A549 (cell line): ENCODE measurements at regions not wholly inside any gene's neighbourhood (a gene's known extent, or its start where the extent isn't known, plus 50 kb on each side); places are given as distances from the start of the nearest gene placed in this dataset.

Experiments
- ATAC-seq, 2 experiments: fragments of 200-7000 bp in 1 of 2; fragments of >200 bp in 1 of 2; cut with Nextera tagmentation in 1 of 2; cut with Tn5 transposase in 1 of 2; 3 replicates each; pipeline versions ENCODE4 v1.8.0 to v1.9.1; 2018 to 2020; ENCODE audit warnings: mild to moderate bottlenecking in 1 of 2, moderate library complexity in 1 of 2
- CTCF ChIA-PET: fragments of 300-600 bp; sonication (Branson Sonifier 250); formaldehyde crosslinking; extraction: SDS; loops from one replicate; lab custom pipeline; 2021; ENCODE audit warnings: antibody characterized with exemption, inconsistent platforms; lab: Yijun Ruan, JAX
- POLR2A ChIA-PET: fragments of 350-600 bp; formaldehyde crosslinking; extraction: SDS; loops from one replicate; lab custom pipeline; 2021; ENCODE audit warnings: antibody characterized with exemption, inconsistent platforms; lab: Yijun Ruan, JAX
- DNase-seq, 2 experiments: peaks; one replicate each; pipeline versions ENCODE4 v3.0.0 to v3.0.0-alpha.2; 2011 to 2016; ENCODE audit warnings: low read depth in 1 of 2, low spot score in 1 of 2
- FAIRE-seq: peaks from 2 replicates; lab custom pipeline; 2011; peaks lifted over from hg19 to GRCh38; lab: Jason Lieb, UNC
- H3K27ac ChIP-seq, 2 experiments: fragments of >200 bp; sonication (Bioruptor Twin); formaldehyde crosslinking; 3 replicates each; pipeline ENCODE4 v1.5.1; 2016 to 2017
- H3K4me1 ChIP-seq: fragments of >200 bp; sonication (Bioruptor Twin); formaldehyde crosslinking; 3 replicates; pipeline ENCODE4 v1.6.1; 2016
- H3K4me2 ChIP-seq: fragments of >200 bp; sonication (Bioruptor Twin); formaldehyde crosslinking; 3 replicates; pipeline ENCODE4 v1.6.1; 2016
- H3K4me3 ChIP-seq: fragments of >200 bp; sonication (Bioruptor Twin); formaldehyde crosslinking; 3 replicates; pipeline ENCODE4 v1.5.1; 2016
- H3K9me3 ChIP-seq: fragments of >200 bp; sonication (Bioruptor Twin); formaldehyde crosslinking; 3 replicates; pipeline ENCODE4 v1.6.1; 2016
- BHLHE40 ChIP-seq: IDR thresholded peaks from 2 replicates; pipeline ENCODE4 v1.6.1; 2012; ENCODE audit warnings: low read depth, low read length, inconsistent platforms
- CBX8 ChIP-seq: fragments of 200-600 bp; sonication (generic); IDR thresholded peaks from 2 replicates; pipeline ENCODE4 v1.6.1; 2016
- CEBPB ChIP-seq, 2 experiments: fragments of >200 bp in 1 of 2; sonication (Bioruptor Twin) in 1 of 2; formaldehyde crosslinking in 1 of 2; IDR thresholded peaks; 2 replicates each; pipeline ENCODE4 v1.6.1; 2012 to 2016
- CHD4 ChIP-seq: fragments of 200-600 bp; sonication (generic); IDR thresholded peaks from 2 replicates; pipeline ENCODE4 v1.6.1; 2016; ENCODE audit warnings: antibody characterized with exemption, mild to moderate bottlenecking, borderline replicate concordance
- ELK1 ChIP-seq: fragments of 150-350 bp; IDR thresholded peaks from 2 replicates; pipeline ENCODE4 v1.6.1; 2014; ENCODE audit warnings: low read depth, mild to moderate bottlenecking, low read length
- FOSB ChIP-seq: fragments of 250-450 bp; sonication (Bioruptor Pico); IDR thresholded peaks from 2 replicates; pipeline ENCODE4 v1.5.0; 2020; ENCODE audit warnings: mild to moderate bottlenecking, moderate library complexity
- FOXS1 ChIP-seq: fragments of 250-450 bp; sonication (Bioruptor Pico); IDR thresholded peaks from 2 replicates; pipeline ENCODE4 v1.5.0; 2020; ENCODE audit warnings: mild to moderate bottlenecking, moderate library complexity
- GATA3 ChIP-seq: IDR thresholded peaks from 2 replicates; pipeline ENCODE4 v1.6.1; 2012; ENCODE audit warnings: borderline replicate concordance
- HDAC2 ChIP-seq: fragments of 200-600 bp; sonication (generic); IDR thresholded peaks from 2 replicates; pipeline ENCODE4 v1.6.1; 2016
- HMGXB4 ChIP-seq: fragments of 250-450 bp; sonication (Bioruptor Pico); IDR thresholded peaks from 2 replicates; pipeline ENCODE4 v1.5.0; 2021; ENCODE audit warnings: mild to moderate bottlenecking, moderate library complexity, borderline replicate concordance
- JUNB ChIP-seq: fragments of >200 bp; sonication (Bioruptor Twin); formaldehyde crosslinking; IDR thresholded peaks from 2 replicates; pipeline ENCODE4 v1.6.1; 2016
- KDM1A ChIP-seq: fragments of 200-600 bp; sonication (generic); IDR thresholded peaks from 2 replicates; pipeline ENCODE4 v1.6.1; 2016; ENCODE audit warnings: low read depth, mild to moderate bottlenecking
- KDM5A ChIP-seq: fragments of 200-600 bp; sonication (generic); IDR thresholded peaks from 2 replicates; pipeline ENCODE4 v1.6.1; 2016; ENCODE audit warnings: antibody characterized with exemption, mild to moderate bottlenecking
- MAZ ChIP-seq: fragments of 150-350 bp; IDR thresholded peaks from 2 replicates; pipeline ENCODE4 v1.6.1; 2014; ENCODE audit warnings: antibody characterized with exemption, low read depth, low read length, borderline replicate concordance
- MYC ChIP-seq: IDR thresholded peaks from 2 replicates; pipeline ENCODE4 v1.6.1; 2012; ENCODE audit warnings: mild to moderate bottlenecking, inconsistent platforms, low read length, improper control_type of control experiment, borderline replicate concordance
- NFE2L2 ChIP-seq: fragments of 150-350 bp; conservative IDR thresholded peaks from 2 replicates; pipeline ENCODE4 v1.6.1; 2014; ENCODE audit warnings: low read length
- NPAS2 ChIP-seq: fragments of 250-450 bp; sonication (Bioruptor Pico); IDR thresholded peaks from 2 replicates; pipeline ENCODE4 v1.8.0; 2022; ENCODE audit warnings: mild to moderate bottlenecking, moderate library complexity, borderline replicate concordance
- PHF8 ChIP-seq: fragments of 200-600 bp; sonication (generic); IDR thresholded peaks from 2 replicates; pipeline ENCODE4 v1.6.1; 2016; ENCODE audit warnings: low read depth, mild to moderate bottlenecking, antibody characterized with exemption, moderate library complexity, borderline replicate concordance
- POLR2AphosphoS2 ChIP-seq: conservative IDR thresholded peaks from 2 replicates; pipeline ENCODE4 v1.6.1; 2012; ENCODE audit warnings: low read length, improper control_type of control experiment, inconsistent platforms
- RARB ChIP-seq: fragments of 250-450 bp; sonication (Bioruptor Pico); IDR thresholded peaks from 2 replicates; pipeline ENCODE4 v1.8.0; 2021; ENCODE audit warnings: mild to moderate bottlenecking, moderate library complexity
- REST ChIP-seq: fragments of 200-600 bp; sonication (generic); IDR thresholded peaks from 2 replicates; pipeline ENCODE4 v1.6.1; 2016; ENCODE audit warnings: antibody characterized with exemption, mild to moderate bottlenecking, moderate library complexity
- RNF2 ChIP-seq: fragments of 200-600 bp; sonication (generic); IDR thresholded peaks from 2 replicates; pipeline ENCODE4 v1.6.1; 2016; ENCODE audit warnings: low read depth, mild to moderate bottlenecking, antibody characterized with exemption, moderate library complexity, borderline replicate concordance
- SREBF2 ChIP-seq: fragments of 450-650 bp; IDR thresholded peaks from 2 replicates; pipeline ENCODE4 v1.6.1; 2014; ENCODE audit warnings: mild to moderate bottlenecking, moderate library complexity
- TFCP2L1 ChIP-seq: fragments of 250-450 bp; sonication (Bioruptor Pico); IDR thresholded peaks from 2 replicates; pipeline ENCODE4 v1.5.0; 2021; ENCODE audit warnings: mild to moderate bottlenecking
- ZNF302 ChIP-seq: fragments of 250-450 bp; sonication (Bioruptor Pico); IDR thresholded peaks from 2 replicates; pipeline ENCODE4 v1.9.0; 2021; ENCODE audit warnings: inconsistent platforms, mild to moderate bottlenecking, moderate library complexity
- WGBS: methylation state at CpG from one replicate; pipeline ENCODE4 v1.1.6; 2017; ENCODE audit errors: missing lambda C conversion rate; 5-methylcytosine and 5-hydroxymethylcytosine counted together

GRCh38 chr1:68378296-68379084 is 71.3 kb downstream of the RPE65 start:
- no peak overlapping the region for H3K27ac ChIP-seq
- no peak for TF ChIP-seq POLR2AphosphoS2
- no peak for TF ChIP-seq BHLHE40
- TF ChIP-seq GATA3, result no peak
- no peak for TF ChIP-seq CBX8
- TF ChIP-seq HDAC2, result no peak
- TF ChIP-seq CHD4, result no peak
- TF ChIP-seq FOXS1, result no peak
- TF ChIP-seq CEBPB (IDR thresholded peaks at IDR 0.05), result no peak
- no peak for TF ChIP-seq HMGXB4 (CRISPR knock-in tag)
- TF ChIP-seq, all 56 proteins: peak for 0
- whole genome bisulfite sequencing, result 45% methylated on average over 2 of the region's 2 CpGs
- Histone ChIP-seq H3K4me1 (peaks cover 21% of the 10 kb centered on the region), H3K4me3 (no peak overlapping the region), H3K9me3 (no peaks in the 10 kb centered on the region), H3K4me2 (peak overlapping the region; percentile 14; the same call in 1 of the 3 replicates)
- no peak for DNase-seq
- POLR2A ChIA-PET, result no interaction called here
- CTCF ChIA-PET, result interaction anchor here (1.4 to 2.0 kb wide), 2 partner anchors 258 to 262 kb away, joined by 3 to 6 read pairs; no protein-coding TSS in a partner anchor
- ATAC-seq, result peak in 1 of 2 experiments; percentile 42; a peak in 2 of 6 replicates
- no peak for FAIRE-seq

- no peak for DNase-seq
- FAIRE-seq, result no peak
- no peak overlapping the region for H3K4me3 ChIP-seq
- TF ChIP-seq MYC, result no peak
- no peak for TF ChIP-seq CHD4
- no peak for TF ChIP-seq GATA3
- no peak for TF ChIP-seq JUNB
- no peak for TF ChIP-seq NPAS2 (CRISPR knock-in tag)
- TF ChIP-seq ELK1, result no peak
- no peak for TF ChIP-seq PHF8
- no peak for TF ChIP-seq ZNF302
- no peak for TF ChIP-seq POLR2AphosphoS2
- TF ChIP-seq KDM5A, result no peak
- no peak for TF ChIP-seq REST
- TF ChIP-seq TFCP2L1 (CRISPR knock-in tag), result no peak
- no peak for TF ChIP-seq NFE2L2
- TF ChIP-seq FOSB (CRISPR knock-in tag), result no peak
- no peak for TF ChIP-seq KDM1A
- no peak for TF ChIP-seq RARB
- no peak for TF ChIP-seq RNF2
- no peak for TF ChIP-seq SREBF2
- no peak for TF ChIP-seq MAZ
- no peak for TF ChIP-seq HMGXB4 (CRISPR knock-in tag)
- H3K9me3 ChIP-seq, result no peaks in the 10 kb centered on the region
- CTCF ChIA-PET, result interaction anchor here (0.8 to 2.0 kb wide), 3 partner anchors 15 to 260 kb away, joined by 3 to 6 read pairs (median 4); no protein-coding TSS in a partner anchor
- no peak for ATAC-seq
- POLR2A ChIA-PET, result no interaction called here
- peaks cover 17% of the 10 kb centered on the region for H3K4me1 ChIP-seq
- no peak overlapping the region for H3K27ac ChIP-seq
- 76% methylated on average over 3 of the region's 3 CpGs for WGBS
- no peak overlapping the region for H3K4me2 ChIP-seq
Observed at GRCh38 chr1:68377098-68377497, 72.7 kb downstream of the RPE65 start.
